NCI-H1930 (cell line): ENCODE measurements at regions not wholly inside any gene's neighbourhood (a gene's known extent, or its start where the extent isn't known, plus 50 kb on each side); places are given as distances from the start of the nearest gene placed in this dataset.
"Not testable (repeated sequence)": the region's sequence is repeated elsewhere in the genome, so short reads cannot be mapped to it uniquely, and the experiment has no call there.

Source experiments
- DNase-seq, 2 experiments: peaks; one replicate each; lab custom pipeline; 2025; lab: John Stamatoyannopoulos, UW

- no peak for DNase-seq
Measured at GRCh38 chr5:120999550-120999949, 535.5 kb downstream of the PRR16 start.

- no peak for DNase-seq
Measured at GRCh38 chr5:121006217-121006616, 542.1 kb downstream of the PRR16 start.

- no peak for DNase-seq
Measured at GRCh38 chr5:121008041-121008440, 543.9 kb downstream of the PRR16 start.

GRCh38 chr5:121009058-121009457 is 545.0 kb downstream of the PRR16 start:
- no peak for DNase-seq

- DNase-seq: no peak
Measured at GRCh38 chr5:121018004-121018403, 553.9 kb downstream of the PRR16 start.

GRCh38 chr5:121019106-121019505 is 555.0 kb downstream of the PRR16 start:
- no peak for DNase-seq

GRCh38 chr5:121019734-121020133 is 555.6 kb downstream of the PRR16 start:
- DNase-seq: no peak

- no peak for DNase-seq
Measured at GRCh38 chr5:121021681-121022080, 557.6 kb downstream of the PRR16 start.

- DNase-seq: peak in 1 of 2 experiments; percentile 3
Measured at GRCh38 chr5:121024416-121025311, 560.6 kb downstream of the PRR16 start.

- no peak for DNase-seq
Measured at GRCh38 chr5:121025671-121026070, 561.6 kb downstream of the PRR16 start.

GRCh38 chr5:121027636-121028035 is 563.5 kb downstream of the PRR16 start:
- no peak for DNase-seq

GRCh38 chr5:121029536-121030245 is 565.6 kb downstream of the PRR16 start:
- no peak for DNase-seq

- no peak for DNase-seq
Measured at GRCh38 chr5:121031491-121031890, 567.4 kb downstream of the PRR16 start.

GRCh38 chr5:121033334-121033733 is 569.2 kb downstream of the PRR16 start:
- no peak for DNase-seq

- no peak for DNase-seq
Measured at GRCh38 chr5:121038438-121038837, 574.3 kb downstream of the PRR16 start.

GRCh38 chr5:121049971-121050370 is 585.9 kb downstream of the PRR16 start:
- no peak for DNase-seq

- DNase-seq: no peak
Measured at GRCh38 chr5:121053055-121053985, 589.2 kb downstream of the PRR16 start.

- DNase-seq: no peak
Measured at GRCh38 chr5:121055586-121055985, 591.5 kb downstream of the PRR16 start.

GRCh38 chr5:121064241-121064640 is 600.1 kb downstream of the PRR16 start:
- DNase-seq: not testable (repeated sequence)

- no peak for DNase-seq
Measured at GRCh38 chr5:121086671-121087070, 622.6 kb downstream of the PRR16 start.

GRCh38 chr5:121087560-121087959 is 623.5 kb downstream of the PRR16 start:
- no peak for DNase-seq

GRCh38 chr5:121088341-121088740 is 624.2 kb downstream of the PRR16 start:
- DNase-seq: no peak
